COLO668 (cell line): ENCODE measurements at regions not wholly inside any gene's neighbourhood (a gene's known extent, or its start where the extent isn't known, plus 50 kb on each side); places are given as distances from the start of the nearest gene placed in this dataset.
A peak's percentile ranks its signal among the peaks of the same experiment; 100 is the strongest.

Source experiments
- DNase-seq: peaks from one replicate; lab custom pipeline; 2025; ENCODE audit not compliant: unreplicated experiment; lab: John Stamatoyannopoulos, UW

DNA sequence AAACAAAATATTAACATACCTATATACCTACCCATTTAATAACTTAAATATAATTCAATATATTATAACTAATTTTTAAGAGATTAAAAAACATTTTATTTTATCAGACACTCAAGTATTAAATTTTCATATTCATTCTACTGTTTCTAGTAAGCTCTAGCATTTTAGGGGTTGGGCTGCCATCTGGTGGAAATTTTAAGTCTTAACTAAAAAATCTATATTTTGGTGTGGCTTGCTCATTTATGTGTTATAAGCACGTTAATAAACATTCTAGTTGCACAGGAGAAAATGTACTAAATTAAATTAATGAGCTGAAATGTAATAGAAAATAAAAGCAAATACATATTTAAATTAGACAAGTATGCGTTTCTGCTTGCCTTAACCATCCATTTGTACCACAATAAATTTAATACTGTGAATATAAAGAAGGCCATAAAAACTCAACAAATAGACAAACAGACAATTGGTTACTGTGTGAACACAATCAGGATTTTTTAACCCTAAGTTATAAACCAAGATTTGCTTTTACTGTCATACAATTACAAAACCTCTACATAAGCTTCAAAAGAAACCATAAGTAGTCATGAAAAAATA is 1728.3 kb upstream of the CDH9 start:
- DNase-seq, result peak; percentile 37

DNA sequence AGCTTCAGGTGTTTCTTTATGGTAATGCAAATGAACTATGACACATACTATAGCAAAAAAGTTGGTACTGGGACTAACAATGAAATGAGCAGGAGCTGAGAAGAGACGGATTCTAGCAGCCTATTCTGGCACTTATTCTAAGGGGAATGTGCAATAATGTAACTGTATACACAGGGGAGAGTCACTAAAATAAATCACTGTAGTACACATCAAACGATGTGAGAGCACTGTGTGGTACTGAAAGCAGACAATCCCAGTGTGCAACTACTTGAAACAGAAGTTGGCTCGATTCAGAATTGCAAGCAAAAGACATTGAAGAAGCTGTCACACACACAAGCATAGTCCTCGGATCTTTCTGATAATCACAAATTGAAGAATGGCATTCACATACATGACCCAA is 1713.0 kb upstream of the CDH9 start:
- DNase-seq, result no peak

DNA sequence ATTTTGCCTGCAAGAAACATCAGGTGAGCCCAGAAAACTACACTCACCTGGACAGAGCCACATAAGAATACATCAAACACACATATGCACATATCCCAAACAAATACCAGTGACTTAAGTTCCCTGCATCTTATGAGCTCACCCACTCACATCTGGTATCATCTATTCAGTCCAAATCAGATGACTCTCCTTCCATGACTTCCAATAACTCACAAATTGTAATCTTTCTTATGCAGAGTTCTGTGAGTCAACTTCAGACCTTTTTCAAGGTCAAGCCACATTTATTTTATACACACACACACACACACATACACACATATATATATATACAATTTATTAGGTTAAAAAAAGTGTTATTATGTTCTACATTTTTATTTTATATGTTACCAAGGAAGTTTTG is 1711.9 kb upstream of the CDH9 start:
- DNase-seq, result no peak

DNA sequence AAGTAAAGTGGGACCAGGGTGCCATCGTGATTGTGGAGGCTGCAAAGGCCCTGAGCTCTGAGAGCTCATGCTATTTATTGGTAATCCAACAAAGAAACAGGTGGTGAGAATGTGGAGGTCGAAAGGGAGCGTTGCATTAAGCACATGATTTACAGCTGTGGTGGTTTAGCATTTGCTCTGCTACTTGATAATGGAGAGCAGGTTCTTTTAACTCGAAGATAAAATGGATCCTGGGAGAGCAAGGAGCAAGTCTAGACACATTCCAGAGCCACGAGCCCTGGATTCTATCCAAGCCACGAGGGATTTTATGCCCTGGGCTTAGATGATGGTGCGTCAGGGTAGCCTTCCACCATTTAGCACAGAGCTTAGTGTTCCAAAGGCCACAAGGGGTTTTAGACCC is 1710.1 kb upstream of the CDH9 start:
- DNase-seq, result no peak

DNA sequence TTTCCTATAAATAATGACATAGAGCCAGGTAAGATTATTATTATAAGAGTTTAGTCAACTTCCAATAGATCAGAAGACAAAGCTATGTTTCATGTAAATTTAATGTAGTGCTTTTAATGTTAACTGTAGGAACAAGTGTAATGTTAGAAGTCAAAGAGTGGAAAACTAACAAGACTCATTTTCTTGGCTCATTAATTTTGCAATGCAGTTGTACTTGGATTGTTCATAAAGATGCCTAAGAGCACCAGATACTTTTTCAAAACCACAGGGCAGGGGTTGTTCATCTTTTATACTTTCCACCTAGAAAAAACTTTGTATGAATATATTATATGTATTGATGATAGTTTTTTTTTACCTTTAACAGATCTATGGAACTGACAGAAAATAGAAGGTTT is 1705.3 kb upstream of the CDH9 start:
- DNase-seq, result no peak

DNA sequence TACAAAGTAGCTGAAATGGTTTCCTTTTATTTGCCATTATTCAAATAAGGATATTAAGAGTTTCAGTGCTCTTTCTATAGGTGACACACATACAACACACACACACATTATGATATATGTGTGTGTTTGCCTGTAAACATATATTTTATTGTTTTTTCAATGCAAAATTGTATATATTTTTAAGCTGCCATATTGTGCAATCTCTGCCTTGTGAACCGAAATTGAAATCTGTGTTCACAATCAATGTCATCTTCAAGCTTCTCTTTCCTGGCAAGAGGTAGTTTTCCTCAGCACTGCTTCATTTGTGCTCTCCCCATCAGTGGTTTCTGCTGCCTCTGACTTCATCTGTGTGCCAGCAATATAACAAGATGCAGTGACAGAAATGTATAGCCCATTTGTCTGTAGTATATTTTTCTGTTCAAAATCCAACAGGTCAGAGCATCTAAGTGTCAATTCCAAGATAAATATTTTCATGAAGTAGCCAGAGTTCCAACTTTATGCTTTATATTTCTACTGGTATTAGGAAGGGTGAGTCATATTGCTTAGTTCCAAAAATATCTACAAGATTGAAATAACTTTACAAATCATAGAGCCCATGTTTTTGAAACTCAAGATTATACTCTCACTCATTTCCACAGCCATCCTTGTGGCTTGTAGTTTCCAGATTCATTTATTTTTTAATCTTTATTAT is 1704.8 kb upstream of the CDH9 start:
- DNase-seq, result no peak

DNA sequence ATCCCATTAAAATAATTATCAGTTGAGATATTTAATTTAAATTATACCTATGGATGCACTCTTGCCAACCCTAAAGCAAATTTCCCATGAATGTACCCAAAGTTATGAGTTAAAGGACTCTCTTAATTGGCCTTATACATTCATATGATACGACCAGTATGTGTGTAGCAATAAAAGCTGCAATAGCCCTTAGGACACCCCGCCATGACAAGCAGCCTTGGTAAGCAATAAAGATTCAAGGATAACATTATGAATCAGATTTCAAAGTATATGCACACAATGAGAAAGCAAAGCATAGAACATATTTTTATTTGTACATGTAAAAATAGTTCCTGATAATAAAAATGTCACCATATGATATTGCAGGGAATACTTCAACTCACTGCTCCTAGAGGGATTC is 1699.3 kb upstream of the CDH9 start:
- DNase-seq, result no peak

DNA sequence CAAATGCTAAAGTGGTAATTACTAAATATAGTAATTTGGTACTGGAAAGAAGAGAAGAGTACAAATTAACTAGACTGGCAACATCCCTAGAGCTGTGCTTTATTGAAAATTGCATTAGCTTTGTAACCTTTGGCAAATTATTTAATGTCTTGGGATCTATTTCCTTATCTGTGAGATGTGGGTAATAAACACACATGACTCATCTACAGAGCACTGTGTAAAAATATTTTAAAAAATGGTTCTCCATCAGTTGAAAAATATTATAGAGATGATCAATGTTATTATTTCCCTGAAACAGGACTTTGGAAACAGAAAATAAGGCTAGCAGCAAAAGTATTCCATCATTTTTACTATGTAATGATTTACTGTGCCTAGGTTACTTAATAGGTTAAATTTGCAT is 1698.8 kb upstream of the CDH9 start:
- DNase-seq, result no peak

DNA sequence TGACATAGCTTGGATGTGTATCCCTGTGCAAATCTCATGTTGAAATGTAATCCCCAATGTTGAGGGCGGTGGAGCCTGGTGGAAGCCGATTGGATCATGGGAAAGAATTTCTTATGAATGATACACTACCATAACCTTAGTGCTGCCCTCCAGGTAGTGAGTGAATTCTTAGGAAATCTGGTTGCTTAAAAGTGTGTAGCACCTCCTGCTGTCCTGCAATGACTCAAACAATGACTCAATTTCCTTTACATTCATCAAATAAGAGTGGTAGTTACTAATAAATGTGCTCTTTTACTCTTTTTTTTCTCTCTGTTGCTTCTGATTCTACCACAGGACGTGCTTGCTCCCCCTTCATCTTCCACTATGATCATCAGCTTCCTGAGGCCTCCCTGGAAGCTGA is 1696.0 kb upstream of the CDH9 start:
- no peak for DNase-seq

DNA sequence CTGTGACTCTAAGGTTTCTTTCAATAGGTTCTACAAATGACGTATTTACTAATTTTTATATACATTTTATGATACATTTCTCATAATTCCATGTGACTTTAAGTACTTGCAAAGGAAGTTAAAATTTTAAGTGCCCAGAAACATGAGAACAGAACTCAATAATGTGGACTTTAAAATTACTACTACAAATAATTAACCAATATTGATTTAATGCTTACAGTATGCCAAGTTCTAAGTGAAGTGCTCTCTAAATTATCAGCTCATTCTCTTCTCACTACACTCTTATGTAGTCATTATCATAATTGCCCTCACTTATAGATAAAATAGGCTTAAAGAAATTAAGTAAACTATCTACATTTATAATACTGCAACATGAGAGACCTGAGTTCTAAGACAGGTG is 1690.7 kb upstream of the CDH9 start:
- DNase-seq, result no peak

DNA sequence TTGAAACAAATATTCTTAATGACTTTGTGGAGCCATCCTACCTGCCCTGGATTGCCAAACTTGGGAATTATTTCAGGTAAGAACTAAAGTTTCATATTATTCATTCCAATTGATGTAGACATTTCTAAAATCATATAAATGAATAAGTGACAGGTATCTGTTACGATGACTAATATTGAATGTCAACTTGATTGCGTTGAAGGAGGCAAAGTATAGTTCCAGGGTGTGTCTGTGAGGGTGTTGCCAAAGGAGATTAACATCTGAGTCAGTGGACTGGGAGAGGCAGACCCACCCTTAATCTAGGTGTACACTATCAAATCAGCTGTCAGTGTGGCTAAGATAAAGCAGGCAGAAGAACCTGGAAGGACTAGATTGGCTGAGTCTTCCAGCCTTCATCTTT is 1688.4 kb upstream of the CDH9 start:
- DNase-seq, result no peak

DNA sequence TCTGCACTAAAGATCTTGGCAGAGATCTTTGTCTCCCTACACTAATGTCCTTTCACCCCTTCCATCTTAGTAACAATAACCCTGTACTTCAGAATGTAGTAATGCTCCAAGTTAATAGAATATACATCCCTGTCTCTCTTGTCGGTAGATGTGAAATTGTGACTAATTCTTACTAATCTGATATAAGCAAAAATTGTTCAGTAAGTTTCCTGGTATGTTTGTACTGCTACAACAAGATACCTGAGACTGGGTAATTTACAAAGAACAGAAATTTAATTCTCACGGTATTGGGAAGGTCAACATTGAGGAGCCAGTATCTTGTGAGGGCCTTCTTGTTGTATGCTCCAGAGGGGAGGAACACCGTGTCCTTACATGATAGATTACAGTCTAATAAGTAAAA is 1686.6 kb upstream of the CDH9 start:
- no peak for DNase-seq

DNA sequence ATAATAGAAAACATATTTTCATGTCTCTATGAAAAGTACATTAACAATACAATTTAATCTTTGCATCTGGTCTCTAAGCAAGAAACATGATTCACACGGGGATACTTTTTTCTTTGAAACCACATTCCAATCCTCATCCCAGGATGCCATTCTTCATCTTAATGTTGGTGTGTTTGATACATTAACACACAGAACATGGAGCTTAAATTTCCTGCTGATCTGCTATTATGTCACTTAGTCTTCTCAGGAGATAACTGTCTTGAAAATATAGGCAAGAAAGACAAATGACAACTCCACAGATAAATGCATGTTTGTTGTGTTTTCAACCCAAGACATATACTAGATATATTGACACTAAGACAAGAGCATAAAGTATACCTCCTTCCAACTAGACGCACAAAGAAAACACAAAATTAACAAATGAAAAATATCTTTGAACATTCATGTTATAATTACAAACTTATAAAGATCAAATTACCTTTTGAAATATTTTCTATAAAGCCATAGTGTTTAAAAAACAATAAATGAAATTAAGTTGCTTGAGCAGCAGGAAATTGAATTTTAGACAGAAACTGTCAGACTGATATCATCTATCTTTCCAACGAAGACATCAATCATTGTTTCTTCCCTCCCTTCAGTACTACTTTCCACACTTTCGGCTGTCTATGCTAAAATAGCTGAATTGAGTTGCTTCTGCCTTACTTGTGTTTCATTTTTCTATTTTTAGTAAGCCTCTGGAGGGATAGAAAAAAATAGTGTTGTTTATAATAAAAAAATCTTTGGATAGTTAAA is 1676.7 kb upstream of the CDH9 start:
- no peak for DNase-seq

DNA sequence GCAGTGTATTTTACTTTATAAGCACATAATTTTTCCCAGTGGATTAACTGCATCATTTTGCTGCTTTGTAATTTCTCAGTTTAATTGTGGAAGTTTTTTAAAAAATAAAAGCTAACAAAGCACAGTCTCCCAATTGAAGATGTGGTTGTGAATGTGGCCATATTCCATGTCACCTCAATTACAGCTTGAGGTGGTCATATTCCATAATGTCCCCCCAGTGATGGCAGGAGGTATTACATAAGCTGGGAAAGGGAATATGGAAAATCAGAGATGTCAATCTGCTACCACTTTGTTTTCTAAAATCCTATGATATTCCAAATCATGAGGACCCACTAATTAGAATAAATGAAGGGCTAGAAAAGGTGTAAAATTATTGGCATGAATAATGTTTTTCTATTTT is 1672.0 kb upstream of the CDH9 start:
- no peak for DNase-seq

DNA sequence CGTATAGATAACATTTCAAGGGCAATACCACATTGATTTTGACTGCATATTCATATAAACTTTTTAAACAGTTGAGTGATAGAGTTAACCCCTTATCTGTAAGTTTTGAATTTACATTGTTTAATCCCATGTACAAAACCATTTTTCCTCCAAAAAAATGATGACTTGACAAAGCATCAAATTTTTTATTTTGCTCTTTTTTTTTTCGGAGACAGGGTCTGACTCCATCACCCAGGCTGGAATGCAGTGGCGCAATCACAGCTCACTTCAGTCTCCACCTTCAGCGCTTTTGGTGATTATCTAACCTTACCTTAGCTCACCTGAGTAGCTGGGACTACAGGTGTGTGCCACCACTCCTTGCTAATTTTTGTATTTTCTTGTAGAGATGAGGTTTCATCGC is 1670.1 kb upstream of the CDH9 start:
- DNase-seq, result no peak

DNA sequence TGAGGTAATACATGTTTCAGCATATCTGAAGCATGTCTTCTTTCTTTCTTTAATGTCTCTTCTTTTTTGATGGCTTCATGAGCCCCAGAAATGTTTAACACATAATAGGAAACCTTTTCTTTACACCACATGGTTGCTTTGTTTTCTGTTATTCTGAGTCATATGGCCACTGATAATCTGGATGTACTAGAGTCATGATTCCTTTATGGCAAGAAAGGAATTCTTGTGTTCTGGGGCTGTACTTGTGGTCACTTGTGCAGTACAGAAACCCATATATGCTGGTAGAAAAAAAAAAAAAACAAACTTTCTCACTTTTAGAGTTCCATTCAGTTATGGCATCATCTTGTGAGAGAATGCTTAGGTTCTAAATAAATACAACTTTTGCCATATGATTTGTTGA is 1669.3 kb upstream of the CDH9 start:
- no peak for DNase-seq

DNA sequence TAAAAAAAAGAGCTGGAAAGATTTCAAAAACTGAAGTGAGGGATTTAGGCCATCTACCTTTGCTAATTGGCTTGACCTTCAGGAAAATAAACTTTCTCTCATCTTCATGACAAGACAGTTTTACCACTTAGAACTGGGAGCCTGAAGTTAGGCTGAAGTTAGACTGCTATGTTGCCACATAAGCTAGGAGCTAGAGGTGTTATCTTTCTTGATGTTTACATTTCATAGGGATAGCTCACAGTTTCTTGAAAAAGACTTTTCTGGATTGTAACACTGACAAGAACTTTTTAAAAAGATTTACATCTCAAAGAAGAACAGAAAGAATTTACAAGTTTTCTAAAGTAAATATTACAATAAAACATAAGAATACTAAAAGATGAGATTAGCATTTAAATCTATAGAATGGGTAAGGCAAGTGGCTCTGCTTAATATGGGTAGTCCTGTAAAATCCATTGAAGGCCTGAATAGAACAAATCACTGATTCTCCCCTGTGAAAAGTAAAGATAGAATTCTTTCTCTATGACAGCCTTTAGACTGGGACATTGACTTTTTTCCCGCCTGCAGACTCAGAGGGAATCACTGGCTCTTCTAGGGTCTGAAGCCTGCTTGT is 1665.4 kb upstream of the CDH9 start:
- DNase-seq, result no peak

DNA sequence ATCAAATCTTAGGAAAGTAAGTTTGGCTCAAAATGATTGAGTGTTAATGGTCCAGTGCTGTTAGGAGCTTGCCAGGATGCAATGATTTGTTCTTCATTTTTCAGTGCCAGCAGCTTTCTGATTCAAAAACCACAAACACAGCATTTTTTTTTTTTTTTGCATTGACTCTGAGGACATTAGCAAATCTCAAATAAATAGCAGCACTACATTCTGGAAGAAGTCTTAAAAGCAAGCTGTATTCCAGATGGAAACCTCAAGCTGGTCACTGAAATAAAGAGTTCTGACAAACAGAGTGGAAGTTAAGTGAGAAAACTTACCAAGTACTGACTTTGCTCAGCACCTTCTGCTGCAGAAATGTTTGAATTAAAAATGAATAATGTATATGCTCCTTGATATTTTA is 1653.1 kb upstream of the CDH9 start:
- no peak for DNase-seq

DNA sequence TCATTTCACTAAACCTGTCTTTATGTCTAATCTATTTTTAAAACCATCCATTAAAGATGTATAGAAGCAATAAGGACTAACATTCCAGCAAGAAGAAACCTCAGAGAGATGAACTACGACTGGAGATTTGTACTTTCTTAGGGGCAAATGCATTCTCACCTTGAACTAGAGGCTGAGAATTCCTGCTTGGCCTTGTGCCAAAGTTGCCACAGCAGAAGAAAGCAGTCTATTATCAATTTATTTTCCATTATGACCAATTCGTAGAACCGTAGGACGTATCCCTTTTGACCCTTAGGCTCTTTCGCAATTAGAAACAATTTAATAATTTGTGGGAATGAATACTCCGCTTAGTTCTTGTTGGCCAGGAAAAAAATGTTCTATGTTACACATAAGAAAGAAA is 1647.4 kb upstream of the CDH9 start:
- no peak for DNase-seq

DNA sequence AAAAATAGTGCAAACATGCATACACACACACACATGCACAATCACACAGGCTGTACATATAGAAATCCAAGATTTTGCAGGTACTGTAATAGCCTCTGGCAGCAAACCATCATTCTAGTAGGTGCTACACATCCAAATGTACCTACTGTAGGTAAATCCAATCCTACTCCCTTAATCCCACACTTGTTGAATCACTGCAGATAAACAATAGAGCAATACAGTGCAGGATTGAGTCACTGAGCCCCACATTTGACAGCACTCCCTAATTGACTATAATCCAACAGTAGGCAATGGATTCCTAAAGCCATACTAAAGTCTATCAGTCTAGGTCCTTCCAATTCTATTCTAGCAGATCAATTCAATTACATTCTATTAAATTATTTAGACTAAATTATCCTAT is 1640.5 kb upstream of the CDH9 start:
- no peak for DNase-seq

DNA sequence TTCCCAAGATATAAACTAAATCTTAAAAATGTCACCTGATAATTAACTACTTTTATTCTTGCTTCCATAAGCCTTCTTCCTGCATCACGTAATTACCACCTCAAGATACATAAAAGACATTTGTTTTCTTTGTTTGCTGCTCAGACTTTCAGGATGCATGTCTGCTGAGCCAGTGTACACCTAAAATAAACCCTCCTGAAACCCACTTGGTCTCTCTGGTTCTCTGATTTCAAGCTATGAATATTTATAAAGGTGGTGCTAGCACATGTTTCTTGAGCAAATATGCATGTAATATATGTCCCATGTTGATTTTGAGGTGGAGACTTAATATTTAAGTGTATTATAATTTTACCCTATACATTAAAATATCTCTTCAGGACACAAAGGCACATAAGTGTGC is 1627.7 kb upstream of the CDH9 start:
- no peak for DNase-seq

DNA sequence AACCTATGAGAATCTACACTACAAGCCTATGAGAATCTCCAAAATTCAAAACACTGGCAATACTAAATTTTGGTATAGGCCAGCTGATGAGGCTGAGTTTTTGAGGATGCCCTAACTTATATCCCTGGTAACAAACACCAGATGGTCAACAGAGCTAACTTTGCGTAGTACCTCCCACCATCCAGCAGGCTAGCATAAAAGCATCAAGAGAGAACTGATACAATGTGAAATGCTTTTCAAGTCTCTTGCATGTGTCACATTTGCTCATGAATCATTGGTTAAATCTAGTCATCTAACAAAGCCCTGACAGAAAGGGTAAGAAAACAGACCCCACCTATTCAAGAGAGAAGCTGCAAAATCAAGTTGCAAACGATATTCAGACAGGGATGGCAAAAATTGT is 1609.7 kb upstream of the CDH9 start:
- DNase-seq, result no peak
